ENCODE measurements at regions not wholly inside any gene's neighbourhood (a gene's known extent, or its start where the extent isn't known, plus 50 kb on each side); places are given as distances from the start of the nearest gene placed in this dataset.
"Not testable (repeated sequence)": the region's sequence is repeated elsewhere in the genome, so short reads cannot be mapped to it uniquely, and the experiment has no call there.

- no peaks in the 10 kb centered on the region for H3K27me3 ChIP-seq (ENCODE audit: insufficient read depth, insufficient read length)
- H3K4me1 ChIP-seq (ENCODE audit: insufficient read depth, insufficient read length) = no peaks in the 10 kb centered on the region
- TF ChIP-seq SUZ12 (IDR thresholded peaks at IDR 0.05; ENCODE audit: extremely low read depth, insufficient read depth, insufficient read length) = no peak
- no peak for TF ChIP-seq ZNF274 (IDR thresholded peaks at IDR 0.05; ENCODE audit: low read depth, low read length)
- TF ChIP-seq YY1 (IDR thresholded peaks at IDR 0.05; ENCODE audit: insufficient read depth, insufficient read length) = no peak
- H3K9ac ChIP-seq (ENCODE audit: insufficient read length, low read depth) = no peak overlapping the region
- H3K36me3 ChIP-seq (ENCODE audit: insufficient read depth, insufficient read length, low read length) = no peaks in the 10 kb centered on the region
- no peaks in the 10 kb centered on the region for H3K9me3 ChIP-seq (ENCODE audit: insufficient read depth, low read length)
- no peak overlapping the region for H3K4me3 ChIP-seq (ENCODE audit: insufficient read length, low read depth)
- no peak for DNase-seq (ENCODE audit: low read depth, low spot score)
Measured at GRCh38 chr16:76866994-76867393, 324.0 kb upstream of the MON1B start.

- no peaks in the 10 kb centered on the region for H3K4me1 ChIP-seq (ENCODE audit: insufficient read depth, insufficient read length)
- H3K27me3 ChIP-seq (ENCODE audit: insufficient read depth, insufficient read length) = no peaks in the 10 kb centered on the region
- H3K9me3 ChIP-seq (ENCODE audit: insufficient read depth, low read length) = no peaks in the 10 kb centered on the region
- no peak overlapping the region for H3K9ac ChIP-seq (ENCODE audit: insufficient read length, low read depth)
- DNase-seq (ENCODE audit: low read depth, low spot score) = no peak
- TF ChIP-seq ZNF274 (IDR thresholded peaks at IDR 0.05; ENCODE audit: low read depth, low read length) (no peak), YY1 (IDR thresholded peaks at IDR 0.05; ENCODE audit: insufficient read depth, insufficient read length) (no peak), SUZ12 (IDR thresholded peaks at IDR 0.05; ENCODE audit: extremely low read depth, insufficient read depth, insufficient read length) (no peak)
- H3K4me3 ChIP-seq (ENCODE audit: insufficient read length, low read depth) = no peak overlapping the region
- no peaks in the 10 kb centered on the region for H3K36me3 ChIP-seq (ENCODE audit: insufficient read depth, insufficient read length, low read length)
Measured at GRCh38 chr16:76875898-76876297, 315.1 kb upstream of the MON1B start.

GRCh38 chr16:76879420-76879819, 311.6 kb upstream of the MON1B start:
- no peak for DNase-seq (ENCODE audit: low read depth, low spot score)
- Histone ChIP-seq H3K9me3 (ENCODE audit: insufficient read depth, low read length) (no peaks in the 10 kb centered on the region), H3K9ac (ENCODE audit: insufficient read length, low read depth) (no peak overlapping the region), H3K27me3 (ENCODE audit: insufficient read depth, insufficient read length) (no peaks in the 10 kb centered on the region), H3K36me3 (ENCODE audit: insufficient read depth, insufficient read length, low read length) (no peaks in the 10 kb centered on the region), H3K4me3 (ENCODE audit: insufficient read length, low read depth) (no peak overlapping the region), H3K4me1 (ENCODE audit: insufficient read depth, insufficient read length) (no peaks in the 10 kb centered on the region)
- TF ChIP-seq SUZ12 (IDR thresholded peaks at IDR 0.05; ENCODE audit: extremely low read depth, insufficient read depth, insufficient read length) = no peak
- TF ChIP-seq ZNF274 (IDR thresholded peaks at IDR 0.05; ENCODE audit: low read depth, low read length) = no peak
- TF ChIP-seq YY1 (IDR thresholded peaks at IDR 0.05; ENCODE audit: insufficient read depth, insufficient read length) = no peak

GRCh38 chr16:76880523-76880922, 310.5 kb upstream of the MON1B start:
- H3K27me3 ChIP-seq (ENCODE audit: insufficient read depth, insufficient read length); H3K9ac ChIP-seq (ENCODE audit: insufficient read length, low read depth); H3K36me3 ChIP-seq (ENCODE audit: insufficient read depth, insufficient read length, low read length); H3K9me3 ChIP-seq (ENCODE audit: insufficient read depth, low read length); DNase-seq (ENCODE audit: low read depth, low spot score); H3K4me3 ChIP-seq (ENCODE audit: insufficient read length, low read depth); H3K4me1 ChIP-seq (ENCODE audit: insufficient read depth, insufficient read length): not testable (repeated sequence)

- Histone ChIP-seq H3K27me3 (ENCODE audit: insufficient read depth, insufficient read length) (no peaks in the 10 kb centered on the region), H3K4me1 (ENCODE audit: insufficient read depth, insufficient read length) (no peaks in the 10 kb centered on the region), H3K36me3 (ENCODE audit: insufficient read depth, insufficient read length, low read length) (no peaks in the 10 kb centered on the region), H3K9me3 (ENCODE audit: insufficient read depth, low read length) (no peaks in the 10 kb centered on the region), H3K4me3 (ENCODE audit: insufficient read length, low read depth) (no peak overlapping the region), H3K9ac (ENCODE audit: insufficient read length, low read depth) (no peak overlapping the region)
- TF ChIP-seq SUZ12 (IDR thresholded peaks at IDR 0.05; ENCODE audit: extremely low read depth, insufficient read depth, insufficient read length) = no peak
- DNase-seq (ENCODE audit: low read depth, low spot score) = no peak
Measured at GRCh38 chr16:76882105-76882504, 308.9 kb upstream of the MON1B start.

- no peaks in the 10 kb centered on the region for H3K27me3 ChIP-seq (ENCODE audit: insufficient read depth, insufficient read length)
- no peaks in the 10 kb centered on the region for H3K36me3 ChIP-seq (ENCODE audit: insufficient read depth, insufficient read length, low read length)
Measured at GRCh38 chr16:76883076-76883475, 307.9 kb upstream of the MON1B start.

GRCh38 chr16:76885776-76886537, 305.0 kb upstream of the MON1B start:
- no peaks in the 10 kb centered on the region for H3K9me3 ChIP-seq (ENCODE audit: insufficient read depth, low read length)
- H3K4me3 ChIP-seq (ENCODE audit: insufficient read length, low read depth) = no peak overlapping the region
- H3K27me3 ChIP-seq (ENCODE audit: insufficient read depth, insufficient read length) = no peaks in the 10 kb centered on the region
- no peak overlapping the region for H3K9ac ChIP-seq (ENCODE audit: insufficient read length, low read depth)
- H3K36me3 ChIP-seq (ENCODE audit: insufficient read depth, insufficient read length, low read length) = no peaks in the 10 kb centered on the region
- no peaks in the 10 kb centered on the region for H3K4me1 ChIP-seq (ENCODE audit: insufficient read depth, insufficient read length)
- no peak for DNase-seq (ENCODE audit: low read depth, low spot score)
- no peak for TF ChIP-seq SUZ12 (IDR thresholded peaks at IDR 0.05; ENCODE audit: extremely low read depth, insufficient read depth, insufficient read length)
- no peak for TF ChIP-seq ZNF274 (IDR thresholded peaks at IDR 0.05; ENCODE audit: low read depth, low read length)
- no peak for TF ChIP-seq YY1 (IDR thresholded peaks at IDR 0.05; ENCODE audit: insufficient read depth, insufficient read length)

More at GRCh38 chr16:76883076-76883475, 307.9 kb upstream of the MON1B start:
- no peaks in the 10 kb centered on the region for H3K9me3 ChIP-seq (ENCODE audit: insufficient read depth, low read length)
- TF ChIP-seq YY1 (IDR thresholded peaks at IDR 0.05; ENCODE audit: insufficient read depth, insufficient read length) (no peak), SUZ12 (IDR thresholded peaks at IDR 0.05; ENCODE audit: extremely low read depth, insufficient read depth, insufficient read length) (no peak), ZNF274 (IDR thresholded peaks at IDR 0.05; ENCODE audit: low read depth, low read length) (no peak)
- H3K4me1 ChIP-seq (ENCODE audit: insufficient read depth, insufficient read length) = no peaks in the 10 kb centered on the region
- no peak overlapping the region for H3K4me3 ChIP-seq (ENCODE audit: insufficient read length, low read depth)
- no peak for DNase-seq (ENCODE audit: low read depth, low spot score)
- no peak overlapping the region for H3K9ac ChIP-seq (ENCODE audit: insufficient read length, low read depth)
